Kidney (tissue), 13 donors: ENCODE measurements at regions not wholly inside any gene's neighbourhood (a gene's known extent, or its start where the extent isn't known, plus 50 kb on each side); places are given as distances from the start of the nearest gene placed in this dataset.

Experiments used
- DNase-seq, 5 donors: peaks; one replicate each; pipeline ENCODE4 v3.0.0-alpha.2; 2013 to 2020
- FAIRE-seq: peaks from 2 replicates; lab custom pipeline; 2012; peaks lifted over from hg19 to GRCh38; lab: Jason Lieb, UNC
- H3K27ac ChIP-seq, 2 donors: one replicate each; pipeline ENCODE4 v1.7.0; 2013; ENCODE audit warnings: low read depth in 2 of 2, low read length in 2 of 2, inconsistent platforms in 1 of 2
- H3K27me3 ChIP-seq: one replicate; pipeline ENCODE4 v1.7.1; 2013; ENCODE audit warnings: low read length, inconsistent platforms; ENCODE audit not compliant: control insufficient read depth, insufficient read depth
- H3K36me3 ChIP-seq, 3 donors: one replicate each; pipeline versions ENCODE4 v1.7.0 to v1.7.1; 2013; ENCODE audit warnings: low read length in 3 of 3, control low read depth in 1 of 3, inconsistent platforms in 1 of 3; ENCODE audit not compliant: insufficient read depth in 3 of 3, control insufficient read depth in 2 of 3
- H3K4me1 ChIP-seq, 3 donors: one replicate each; pipeline versions ENCODE4 v1.7.0 to v1.7.1; 2013; ENCODE audit warnings: low read length in 3 of 3, inconsistent platforms in 1 of 3, low read depth in 1 of 3; ENCODE audit not compliant: control insufficient read depth in 2 of 3, insufficient read depth in 2 of 3
- H3K4me3 ChIP-seq, 3 donors: one replicate each; pipeline versions ENCODE4 v1.7.0 to v1.8.1; 2013; ENCODE audit warnings: low read length in 3 of 3, control low read depth in 1 of 3, inconsistent platforms in 1 of 3
- H3K9ac ChIP-seq, 3 donors: one replicate each; pipeline versions ENCODE4 v1.7.0 to v1.7.1; 2013; ENCODE audit warnings: low read length in 3 of 3, control low read depth in 1 of 3, inconsistent platforms in 1 of 3
- H3K9me3 ChIP-seq, 3 donors: one replicate each; pipeline versions ENCODE4 v1.7.0 to v1.7.1; 2013; ENCODE audit warnings: low read length in 3 of 3, control low read depth in 1 of 3, inconsistent platforms in 1 of 3; ENCODE audit not compliant: control insufficient read depth in 2 of 3, insufficient read depth in 1 of 3
- intact Hi-C: fragments of 100-400 bp; cut with DNase I; formaldehyde crosslinking; loops from one replicate; pipeline ENCODE4 v1.11.1; 2022
- TF ChIP-seq, protein P1 (sequence below): IDR thresholded peaks from 3 replicates; pipeline ENCODE4 v1.5.1; 2012; ENCODE audit warnings: mild to moderate bottlenecking, moderate library complexity, borderline replicate concordance; ENCODE audit not compliant: insufficient read depth; ENCODE audit errors: extremely low read depth
- donor health status: control.
- donor health status: control.
- donor health status: control.
- donor health status: control.
- donor health status: control.
- donor health status: DM: yes; HTN: yes; CAD: no.
- donor health status: Normal renal cell carcinoma (clear cell type).

DNA sequence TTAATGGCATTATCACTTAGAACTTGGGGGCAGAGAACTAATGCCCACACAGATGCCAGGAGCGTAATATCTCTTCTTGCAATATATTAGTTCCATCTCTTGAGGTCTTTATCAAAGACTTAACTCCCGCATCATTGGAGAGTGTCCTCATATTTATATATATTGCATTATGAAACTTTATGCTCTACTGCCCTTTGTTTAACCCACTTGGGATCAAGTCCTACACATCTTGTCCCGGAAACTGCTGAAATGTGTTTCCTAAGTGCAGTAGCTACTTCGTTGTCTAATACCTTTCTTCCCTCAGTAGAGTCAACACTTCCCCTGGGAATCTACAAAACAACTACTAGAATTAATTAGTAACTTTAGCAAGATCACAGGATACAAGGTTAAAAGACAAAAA, 1029.2 kb downstream of the OTOL1 start:
- Histone ChIP-seq H3K9ac (no peak overlapping the region), H3K27ac (no peak overlapping the region), H3K9me3 (no peaks in the 10 kb centered on the region), H3K4me3 (no peak overlapping the region), H3K4me1 (no peaks in the 10 kb centered on the region), H3K27me3 (no peaks in the 10 kb centered on the region), H3K36me3 (no peaks in the 10 kb centered on the region)
- TF ChIP-seq, protein P1, sequence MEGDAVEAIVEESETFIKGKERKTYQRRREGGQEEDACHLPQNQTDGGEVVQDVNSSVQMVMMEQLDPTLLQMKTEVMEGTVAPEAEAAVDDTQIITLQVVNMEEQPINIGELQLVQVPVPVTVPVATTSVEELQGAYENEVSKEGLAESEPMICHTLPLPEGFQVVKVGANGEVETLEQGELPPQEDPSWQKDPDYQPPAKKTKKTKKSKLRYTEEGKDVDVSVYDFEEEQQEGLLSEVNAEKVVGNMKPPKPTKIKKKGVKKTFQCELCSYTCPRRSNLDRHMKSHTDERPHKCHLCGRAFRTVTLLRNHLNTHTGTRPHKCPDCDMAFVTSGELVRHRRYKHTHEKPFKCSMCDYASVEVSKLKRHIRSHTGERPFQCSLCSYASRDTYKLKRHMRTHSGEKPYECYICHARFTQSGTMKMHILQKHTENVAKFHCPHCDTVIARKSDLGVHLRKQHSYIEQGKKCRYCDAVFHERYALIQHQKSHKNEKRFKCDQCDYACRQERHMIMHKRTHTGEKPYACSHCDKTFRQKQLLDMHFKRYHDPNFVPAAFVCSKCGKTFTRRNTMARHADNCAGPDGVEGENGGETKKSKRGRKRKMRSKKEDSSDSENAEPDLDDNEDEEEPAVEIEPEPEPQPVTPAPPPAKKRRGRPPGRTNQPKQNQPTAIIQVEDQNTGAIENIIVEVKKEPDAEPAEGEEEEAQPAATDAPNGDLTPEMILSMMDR = no peak
- intact Hi-C loops = no loop called here
- FAIRE-seq (no peak), DNase-seq (peak in 1 of 5 donors; percentile 2)

DNA sequence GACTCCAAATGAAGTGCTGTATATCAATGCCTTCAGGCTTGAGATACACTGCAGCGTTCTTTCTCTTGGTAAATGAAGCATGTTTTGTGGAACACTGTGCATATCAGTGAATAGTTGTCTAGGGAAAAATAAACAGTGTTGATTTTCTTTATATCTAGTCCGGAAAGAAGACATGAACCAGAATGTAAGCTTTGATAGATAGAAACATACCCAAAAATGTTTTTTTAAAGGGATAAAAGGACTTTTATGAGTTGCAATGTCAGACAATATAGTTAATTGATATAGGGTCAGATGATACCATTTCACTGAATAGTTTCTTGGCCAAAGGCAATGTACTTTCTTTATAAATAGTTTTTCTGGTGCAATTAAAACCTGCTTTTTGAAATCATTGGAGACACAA, 1037.8 kb downstream of the OTOL1 start:
- FAIRE-seq = no peak
- Histone ChIP-seq H3K9ac (no peak overlapping the region), H3K27ac (no peak overlapping the region), H3K36me3 (no peaks in the 10 kb centered on the region), H3K9me3 (no peaks in the 10 kb centered on the region), H3K4me1 (no peaks in the 10 kb centered on the region), H3K4me3 (no peak overlapping the region), H3K27me3 (no peaks in the 10 kb centered on the region)
- DNase-seq = no peak
- TF ChIP-seq, protein P1 = no peak
- intact Hi-C loops = no loop called here

DNA sequence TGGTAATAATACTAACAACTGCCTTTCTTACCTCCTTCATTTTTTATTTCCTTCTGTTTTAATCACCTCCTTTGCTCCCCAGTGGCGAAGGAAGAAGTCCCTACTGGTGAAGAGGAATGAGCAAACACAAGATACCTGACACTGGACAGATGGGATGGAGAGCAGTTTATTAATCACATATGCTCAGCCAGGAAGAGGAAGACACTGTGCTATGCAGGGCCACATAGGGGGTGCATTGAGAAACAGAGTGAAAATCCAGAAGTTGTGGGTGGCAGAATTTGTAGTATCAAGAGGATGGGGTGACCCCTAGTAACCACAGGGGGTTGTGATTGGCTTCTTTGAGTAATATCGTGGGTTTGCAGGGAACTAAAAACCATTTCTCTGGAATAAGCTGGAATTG, 1041.9 kb downstream of the OTOL1 start:
- H3K9me3 ChIP-seq = no peaks in the 10 kb centered on the region
- H3K4me1 ChIP-seq = no peaks in the 10 kb centered on the region
- no peak overlapping the region for H3K27ac ChIP-seq
- H3K4me3 ChIP-seq = no peak overlapping the region
- DNase-seq (no peak), FAIRE-seq (no peak)
- intact Hi-C loops = no loop called here
- H3K9ac ChIP-seq = no peak overlapping the region
- TF ChIP-seq, protein P1 = no peak
- H3K36me3 ChIP-seq = no peaks in the 10 kb centered on the region
- no peaks in the 10 kb centered on the region for H3K27me3 ChIP-seq

DNA sequence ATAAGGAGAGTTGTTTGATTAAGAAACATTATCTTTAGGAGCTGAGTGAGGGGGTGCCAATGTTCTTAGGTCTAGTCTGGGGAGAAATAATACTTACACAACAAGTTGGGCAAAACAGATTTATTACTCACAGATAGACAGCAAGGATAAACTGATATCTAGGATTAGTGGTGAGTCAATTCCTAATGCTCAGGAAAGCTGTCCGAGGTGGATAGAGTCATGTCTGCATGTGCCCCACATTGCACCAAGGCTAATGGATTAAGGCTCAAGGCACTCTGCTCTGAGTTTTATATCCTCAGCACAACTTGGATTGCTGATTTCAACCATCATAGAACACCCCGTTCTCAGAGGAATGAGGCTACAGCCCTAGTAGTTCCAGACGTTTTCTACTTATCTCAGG, 1042.3 kb downstream of the OTOL1 start:
- DNase-seq = no peak
- H3K36me3 ChIP-seq = no peaks in the 10 kb centered on the region
- H3K9ac ChIP-seq = no peak overlapping the region
- no peaks in the 10 kb centered on the region for H3K9me3 ChIP-seq
- intact Hi-C loops = no loop called here
- TF ChIP-seq, protein P1 = no peak
- H3K27ac ChIP-seq = no peak overlapping the region
- no peaks in the 10 kb centered on the region for H3K4me1 ChIP-seq
- no peaks in the 10 kb centered on the region for H3K27me3 ChIP-seq
- no peak for FAIRE-seq
- H3K4me3 ChIP-seq = no peak overlapping the region
